K562 (cell line): ENCODE measurements at regions not wholly inside any gene's neighbourhood (a gene's known extent, or its start where the extent isn't known, plus 50 kb on each side); places are given as distances from the start of the nearest gene placed in this dataset.

Experiments used
- CTCF ChIP-seq, 3 experiments: IDR thresholded peaks in 2 of 3; conservative IDR thresholded peaks in 1 of 3; 2 replicates each; pipeline ENCODE4 v1.5.1; 2011 to 2012; ENCODE audit warnings: low read length in 3 of 3, mild to moderate bottlenecking in 3 of 3, control low read depth in 2 of 3, improper control_type of control experiment in 1 of 3, inconsistent platforms in 1 of 3, low read depth in 1 of 3, mixed read lengths in 1 of 3, moderate library complexity in 1 of 3; ENCODE audit not compliant: insufficient read depth in 2 of 3
- HES1 ChIP-seq: fragments of 450-650 bp; IDR thresholded peaks from 2 replicates; pipeline ENCODE4 v1.6.1; 2016; ENCODE audit warnings: low read depth, mild to moderate bottlenecking, moderate library complexity
- MYC ChIP-seq, 2 experiments: fragments of 250-450 bp in 1 of 2; sonication (Bioruptor Pico) in 1 of 2; IDR thresholded peaks; 2 replicates each; pipeline versions ENCODE4 v1.5.1 to v1.6.1; 2012 to 2021; ENCODE audit warnings: low read depth in 2 of 2, borderline replicate concordance in 1 of 2, improper control_type of control experiment in 1 of 2, low read length in 1 of 2, mild to moderate bottlenecking in 1 of 2, moderate library complexity in 1 of 2
- SNIP1 ChIP-seq: fragments of 450-650 bp; IDR thresholded peaks from 2 replicates; pipeline ENCODE4 v1.7.1; 2017; ENCODE audit warnings: low read depth, mild to moderate bottlenecking
- TAF1 ChIP-seq: IDR thresholded peaks from 2 replicates; pipeline ENCODE4 v1.6.1; 2011; ENCODE audit warnings: mild to moderate bottlenecking, low read length, moderate library complexity; ENCODE audit not compliant: insufficient read depth, control insufficient read depth, severe bottlenecking; ENCODE audit errors: extremely low read depth
- ZFPM2 ChIP-seq: fragments of 250-450 bp; sonication (Bioruptor Pico); IDR thresholded peaks from 2 replicates; pipeline ENCODE4 v1.5.1; 2022; ENCODE audit warnings: mild to moderate bottlenecking
- ZNF274 ChIP-seq: IDR thresholded peaks from 2 replicates; pipeline ENCODE4 v1.6.1; 2011; ENCODE audit warnings: low read depth, mild to moderate bottlenecking, low read length, moderate library complexity, borderline replicate concordance

DNA sequence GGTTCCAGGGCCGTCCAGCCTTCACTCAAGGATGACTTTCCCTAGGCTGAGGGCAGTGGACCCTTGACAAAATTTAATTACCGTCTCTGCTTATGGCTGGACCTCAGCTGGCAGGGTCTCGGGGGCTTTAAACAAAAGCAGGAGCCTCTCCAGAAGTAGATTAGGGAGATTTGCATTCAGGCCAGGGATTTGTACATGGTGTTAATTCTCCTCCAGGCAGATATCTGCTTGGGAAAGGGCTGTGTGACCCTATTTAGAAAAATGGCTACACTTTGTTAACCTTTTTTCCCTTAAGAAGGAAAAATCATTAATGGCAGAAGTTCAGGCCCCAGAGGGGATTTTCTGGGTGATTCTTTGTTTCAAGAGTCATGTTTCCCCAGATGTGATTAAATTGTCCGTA is 329.1 kb upstream of the C2CD4B start:
- no peak for TF ChIP-seq ZNF274
- no peak for TF ChIP-seq MYC (IDR thresholded peaks at IDR 0.05; ENCODE audit: low read depth, low read length)
- TF ChIP-seq MYC (CRISPR knock-in tag; IDR thresholded peaks at IDR 0.05; ENCODE audit: borderline replicate concordance, low read depth), result no peak
- no peak for TF ChIP-seq CTCF (IDR thresholded peaks at IDR 0.05 in 2 of 3, conservative IDR thresholded peaks at IDR 0.05 in 1 of 3; ENCODE audit: insufficient read depth in 2 of 3, low read depth in 1 of 3, low read length in 3 of 3)
- no peak for TF ChIP-seq ZFPM2 (CRISPR knock-in tag)
- no peak for TF ChIP-seq TAF1
- TF ChIP-seq SNIP1, result no peak
- no peak for TF ChIP-seq HES1
